ENCODE measurements at regions not wholly inside any gene's neighbourhood (a gene's known extent, or its start where the extent isn't known, plus 50 kb on each side); places are given as distances from the start of the nearest gene placed in this dataset.

GRCh38 chr11:39860931-39861330 lies 1598.5 kb downstream of the LRRC4C start (continued):
- TF ChIP-seq CHD1 (IDR thresholded peaks at IDR 0.05; ENCODE audit: low read depth, low read length) = no peak
- TF ChIP-seq CREB1 (IDR thresholded peaks at IDR 0.05) = no peak
- TF ChIP-seq SIX5 (IDR thresholded peaks at IDR 0.05; ENCODE audit: low read depth, low read length) = no peak
- no peak for TF ChIP-seq TAF7 (optimal IDR thresholded peaks at IDR 0.05; ENCODE audit: borderline replicate concordance, low read depth, low read length)
- no peak for TF ChIP-seq RXRA (IDR thresholded peaks at IDR 0.05; ENCODE audit: insufficient read depth, low read depth, low read length)
- no peak for TF ChIP-seq SIN3A (conservative IDR thresholded peaks at IDR 0.05 in 1 of 2, IDR thresholded peaks at IDR 0.05 in 1 of 2; ENCODE audit: low read depth in 1 of 2, low read length in 2 of 2)
- TF ChIP-seq POLR2AphosphoS5 (IDR thresholded peaks at IDR 0.05; ENCODE audit: low read depth, low read length) = no peak
- TF ChIP-seq KDM4A (IDR thresholded peaks at IDR 0.05; ENCODE audit: low read depth, low read length, severe bottlenecking) = no peak
